Cardiac muscle cell (in vitro differentiated cells and primary cell): ENCODE measurements at regions not wholly inside any gene's neighbourhood (a gene's known extent, or its start where the extent isn't known, plus 50 kb on each side); places are given as distances from the start of the nearest gene placed in this dataset.

Experiments
- DNase-seq, 2 donors: peaks; one replicate each; pipeline versions ENCODE4 v3.0.0 to v3.0.0-alpha.2; 2010 to 2017; ENCODE audit warnings: low read depth in 1 of 2, low spot score in 1 of 2
- H3K27ac ChIP-seq: fragments of 200-600 bp; sonication (generic); 2 replicates; pipeline ENCODE4 v1.5.1; 2016
- H3K27me3 ChIP-seq: fragments of 200-600 bp; sonication (generic); 2 replicates; pipeline ENCODE4 v1.6.0; 2016; ENCODE audit warnings: control low read depth
- H3K36me3 ChIP-seq: fragments of 200-600 bp; sonication (generic); 2 replicates; pipeline ENCODE4 v1.5.1; 2016; ENCODE audit warnings: control low read depth
- H3K4me1 ChIP-seq: fragments of 200-600 bp; sonication (generic); 2 replicates; pipeline ENCODE4 v1.8.1; 2017; ENCODE audit warnings: low read depth, mild to moderate bottlenecking, mixed run types
- H3K4me3 ChIP-seq: fragments of 200-600 bp; sonication (generic); 2 replicates; pipeline ENCODE4 v1.5.1; 2016; ENCODE audit warnings: mild to moderate bottlenecking
- H3K9me3 ChIP-seq: fragments of 200-600 bp; sonication (generic); 2 replicates; pipeline ENCODE4 v1.5.1; 2017; ENCODE audit warnings: low read depth, mild to moderate bottlenecking, control low read depth
- CTCF ChIP-seq: IDR thresholded peaks from 2 replicates; pipeline ENCODE4 v1.5.1; 2012; ENCODE audit warnings: low read depth, mild to moderate bottlenecking, low read length

GRCh38 chrX:54695816-54696487 lies 102.1 kb downstream of the ITIH6 start:
- no peak for TF ChIP-seq CTCF
- Histone ChIP-seq H3K27ac (no peak overlapping the region), H3K9me3 (no peaks in the 10 kb centered on the region), H3K27me3 (no peaks in the 10 kb centered on the region), H3K36me3 (no peaks in the 10 kb centered on the region), H3K4me3 (no peak overlapping the region), H3K4me1 (no peaks in the 10 kb centered on the region)
- DNase-seq: no peak
